NCI-H345 treated with DMSO at 0.1 percent for 48 hours (cell line): ENCODE measurements at regions not wholly inside any gene's neighbourhood (a gene's known extent, or its start where the extent isn't known, plus 50 kb on each side); places are given as distances from the start of the nearest gene placed in this dataset.
"Not testable (repeated sequence)": the region's sequence is repeated elsewhere in the genome, so short reads cannot be mapped to it uniquely, and the experiment has no call there.

Source experiments
- DNase-seq: peaks from one replicate; lab custom pipeline; 2025; ENCODE audit not compliant: unreplicated experiment; lab: John Stamatoyannopoulos, UW

GRCh38 chr6:121682666-121683065, 247.2 kb downstream of the GJA1 start:
- no peak for DNase-seq

- DNase-seq: not testable (repeated sequence)
These were observed 250.4 kb downstream of the GJA1 start for GRCh38 chr6:121685806-121686205.

- DNase-seq: no peak
These were observed 251.2 kb downstream of the GJA1 start for GRCh38 chr6:121686611-121687023.

GRCh38 chr6:121688974-121689373, 253.5 kb downstream of the GJA1 start:
- no peak for DNase-seq

GRCh38 chr6:121691126-121691551, 255.7 kb downstream of the GJA1 start:
- DNase-seq: no peak

GRCh38 chr6:121694389-121694788, 258.9 kb downstream of the GJA1 start:
- DNase-seq: no peak

- DNase-seq: no peak
These were observed 259.4 kb downstream of the GJA1 start for GRCh38 chr6:121694801-121695251.

GRCh38 chr6:121695329-121695728, 259.9 kb downstream of the GJA1 start:
- no peak for DNase-seq

- no peak for DNase-seq
These were observed 262.5 kb downstream of the GJA1 start for GRCh38 chr6:121697921-121698320.

GRCh38 chr6:121698617-121699016, 263.2 kb downstream of the GJA1 start:
- DNase-seq: no peak

- DNase-seq: not testable (repeated sequence)
These were observed 267.7 kb downstream of the GJA1 start for GRCh38 chr6:121703129-121703528.

GRCh38 chr6:121711472-121711871, 276.0 kb downstream of the GJA1 start:
- DNase-seq: no peak

GRCh38 chr6:121717686-121718085, 282.2 kb downstream of the GJA1 start:
- DNase-seq: no peak

- not testable (repeated sequence) for DNase-seq
These were observed 285.4 kb downstream of the GJA1 start for GRCh38 chr6:121720867-121721266.

GRCh38 chr6:121723623-121724022, 288.2 kb downstream of the GJA1 start:
- no peak for DNase-seq

- DNase-seq: no peak
These were observed 289.1 kb downstream of the GJA1 start for GRCh38 chr6:121724576-121724975.

- DNase-seq: no peak
These were observed 291.1 kb downstream of the GJA1 start for GRCh38 chr6:121726596-121726995.

GRCh38 chr6:121730616-121731015, 295.2 kb downstream of the GJA1 start:
- DNase-seq: no peak

- DNase-seq: no peak
These were observed 295.9 kb downstream of the GJA1 start for GRCh38 chr6:121731381-121731780.

GRCh38 chr6:121732641-121733040, 297.2 kb downstream of the GJA1 start:
- no peak for DNase-seq

- no peak for DNase-seq
These were observed 297.8 kb downstream of the GJA1 start for GRCh38 chr6:121733234-121733633.

- DNase-seq: not testable (repeated sequence)
These were observed 304.7 kb downstream of the GJA1 start for GRCh38 chr6:121740188-121740587.

- DNase-seq: no peak
These were observed 308.2 kb downstream of the GJA1 start for GRCh38 chr6:121743691-121744090.

- DNase-seq: no peak
These were observed 312.9 kb downstream of the GJA1 start for GRCh38 chr6:121748376-121748775.
